ENCODE measurements at regions not wholly inside any gene's neighbourhood (a gene's known extent, or its start where the extent isn't known, plus 50 kb on each side); places are given as distances from the start of the nearest gene placed in this dataset.

GRCh38 chr1:105678334-105678733, 1378.1 kb upstream of the PRMT6 start:
- DNase-seq = peak; percentile 12

- DNase-seq = no peak
Observed at GRCh38 chr1:105684714-105685113, 1371.8 kb upstream of the PRMT6 start.

GRCh38 chr1:105686026-105686425, 1370.4 kb upstream of the PRMT6 start:
- no peak for DNase-seq

- no peak for DNase-seq
Observed at GRCh38 chr1:105686874-105687690, 1369.4 kb upstream of the PRMT6 start.

GRCh38 chr1:105700723-105701122, 1355.8 kb upstream of the PRMT6 start:
- DNase-seq = no peak

GRCh38 chr1:105724286-105724685, 1332.2 kb upstream of the PRMT6 start:
- DNase-seq = no peak

GRCh38 chr1:105730701-105731100, 1325.8 kb upstream of the PRMT6 start:
- DNase-seq = no peak

GRCh38 chr1:105736349-105736748, 1320.1 kb upstream of the PRMT6 start:
- DNase-seq = no peak

- DNase-seq = no peak
Observed at GRCh38 chr1:105779727-105780126, 1276.7 kb upstream of the PRMT6 start.

GRCh38 chr1:105785021-105785420, 1271.5 kb upstream of the PRMT6 start:
- DNase-seq = no peak

GRCh38 chr1:105793536-105794146, 1262.8 kb upstream of the PRMT6 start:
- DNase-seq = peak; percentile 77

GRCh38 chr1:105795741-105796140, 1260.7 kb upstream of the PRMT6 start:
- DNase-seq = no peak

- DNase-seq = no peak
Observed at GRCh38 chr1:105830571-105831146, 1225.8 kb upstream of the PRMT6 start.

GRCh38 chr1:105838071-105838470, 1218.4 kb upstream of the PRMT6 start:
- no peak for DNase-seq

- peak; percentile 20 for DNase-seq
Observed at GRCh38 chr1:105865546-105865945, 1190.9 kb upstream of the PRMT6 start.

GRCh38 chr1:105872817-105873216, 1183.7 kb upstream of the PRMT6 start:
- DNase-seq = peak; percentile 41

GRCh38 chr1:105874621-105875020, 1181.9 kb upstream of the PRMT6 start:
- no peak for DNase-seq

- DNase-seq = no peak
Observed at GRCh38 chr1:105886309-105886708, 1170.2 kb upstream of the PRMT6 start.

- peak; percentile 33 for DNase-seq
Observed at GRCh38 chr1:105891308-105891707, 1165.2 kb upstream of the PRMT6 start.

GRCh38 chr1:105894006-105894405, 1162.5 kb upstream of the PRMT6 start:
- no peak for DNase-seq

GRCh38 chr1:105909811-105910210, 1146.7 kb upstream of the PRMT6 start:
- peak; percentile 28 for DNase-seq

GRCh38 chr1:105914403-105914802, 1142.1 kb upstream of the PRMT6 start:
- DNase-seq = peak; percentile 32

- DNase-seq = peak; percentile 11
Observed at GRCh38 chr1:105934806-105935205, 1121.7 kb upstream of the PRMT6 start.

GRCh38 chr1:105964879-105965278, 1091.6 kb upstream of the PRMT6 start:
- DNase-seq = no peak

Measured in DMS53 (cell line).